HG03460 (cell line): ENCODE measurements at regions not wholly inside any gene's neighbourhood (a gene's known extent, or its start where the extent isn't known, plus 50 kb on each side); places are given as distances from the start of the nearest gene placed in this dataset.

Source experiments
- ATAC-seq: cut with Tn5 transposase; IDR thresholded peaks from one replicate; pipeline ENCODE4 v1.9.1; 2021; ENCODE audit not compliant: unreplicated experiment

GRCh38 chr9:1414711-1415131, 364.6 kb downstream of the DMRT2 start:
- ATAC-seq = no peak

- no peak for ATAC-seq
Observed at GRCh38 chr9:1415146-1415545, 365.0 kb downstream of the DMRT2 start.

GRCh38 chr9:1416261-1416660, 366.1 kb downstream of the DMRT2 start:
- ATAC-seq = no peak

- ATAC-seq = no peak
Observed at GRCh38 chr9:1421436-1421835, 371.3 kb downstream of the DMRT2 start.

- no peak for ATAC-seq
Observed at GRCh38 chr9:1427875-1428274, 377.7 kb downstream of the DMRT2 start.

- no peak for ATAC-seq
Observed at GRCh38 chr9:1429297-1429696, 379.1 kb downstream of the DMRT2 start.

- ATAC-seq = no peak
Observed at GRCh38 chr9:1431461-1431860, 381.3 kb downstream of the DMRT2 start.

GRCh38 chr9:1434052-1434767, 384.1 kb downstream of the DMRT2 start:
- no peak for ATAC-seq

- ATAC-seq = no peak
Observed at GRCh38 chr9:1434811-1435210, 384.7 kb downstream of the DMRT2 start.

- no peak for ATAC-seq
Observed at GRCh38 chr9:1440256-1440655, 390.1 kb downstream of the DMRT2 start.

- ATAC-seq = no peak
Observed at GRCh38 chr9:1442105-1442504, 391.9 kb downstream of the DMRT2 start.

- ATAC-seq = no peak
Observed at GRCh38 chr9:1443450-1443849, 393.3 kb downstream of the DMRT2 start.

GRCh38 chr9:1446671-1447070, 396.5 kb downstream of the DMRT2 start:
- ATAC-seq = no peak

- ATAC-seq = no peak
Observed at GRCh38 chr9:1453636-1454035, 403.5 kb downstream of the DMRT2 start.

GRCh38 chr9:1454211-1454610, 404.1 kb downstream of the DMRT2 start:
- ATAC-seq = no peak

- no peak for ATAC-seq
Observed at GRCh38 chr9:1454616-1455347, 404.6 kb downstream of the DMRT2 start.

GRCh38 chr9:1455766-1456165, 405.6 kb downstream of the DMRT2 start:
- no peak for ATAC-seq

GRCh38 chr9:1456301-1457024, 406.3 kb downstream of the DMRT2 start:
- no peak for ATAC-seq

- ATAC-seq = no peak
Observed at GRCh38 chr9:1457460-1457859, 407.3 kb downstream of the DMRT2 start.

GRCh38 chr9:1458503-1458902, 408.3 kb downstream of the DMRT2 start:
- no peak for ATAC-seq

GRCh38 chr9:1460143-1460769, 410.1 kb downstream of the DMRT2 start:
- no peak for ATAC-seq
